HG03280 (cell line): ENCODE measurements at regions not wholly inside any gene's neighbourhood (a gene's known extent, or its start where the extent isn't known, plus 50 kb on each side); places are given as distances from the start of the nearest gene placed in this dataset.

Experiments used
- ATAC-seq: cut with Tn5 transposase; IDR thresholded peaks from one replicate; pipeline ENCODE4 v1.9.1; 2021; ENCODE audit warnings: mild to moderate bottlenecking, moderate library complexity; ENCODE audit not compliant: unreplicated experiment

- ATAC-seq, result no peak
Observed at GRCh38 chr12:84605983-84606382, 306.6 kb downstream of the SLC6A15 start.

GRCh38 chr12:84604551-84604950, 308.0 kb downstream of the SLC6A15 start:
- ATAC-seq, result no peak

GRCh38 chr12:84603484-84604248, 308.9 kb downstream of the SLC6A15 start:
- no peak for ATAC-seq

DNA sequence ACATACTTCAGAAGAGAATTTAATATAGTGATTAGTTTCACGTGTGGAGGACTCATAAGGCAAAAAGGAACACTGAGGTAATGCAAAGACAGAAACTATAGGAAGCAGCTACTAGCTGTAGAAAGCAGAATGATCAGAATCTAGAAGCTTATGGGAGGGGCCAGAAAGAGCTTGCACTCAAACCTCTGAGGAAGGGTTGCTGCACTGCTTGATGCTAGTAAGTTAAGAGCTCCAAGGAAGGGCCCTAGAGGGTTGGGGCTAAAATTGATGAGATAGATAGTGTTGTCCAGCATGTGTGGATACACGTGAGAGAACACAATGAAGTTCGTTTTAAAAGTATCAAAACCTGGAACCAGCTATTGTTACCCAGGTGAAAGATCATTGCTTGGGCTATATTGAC, 311.1 kb downstream of the SLC6A15 start:
- no peak for ATAC-seq

DNA sequence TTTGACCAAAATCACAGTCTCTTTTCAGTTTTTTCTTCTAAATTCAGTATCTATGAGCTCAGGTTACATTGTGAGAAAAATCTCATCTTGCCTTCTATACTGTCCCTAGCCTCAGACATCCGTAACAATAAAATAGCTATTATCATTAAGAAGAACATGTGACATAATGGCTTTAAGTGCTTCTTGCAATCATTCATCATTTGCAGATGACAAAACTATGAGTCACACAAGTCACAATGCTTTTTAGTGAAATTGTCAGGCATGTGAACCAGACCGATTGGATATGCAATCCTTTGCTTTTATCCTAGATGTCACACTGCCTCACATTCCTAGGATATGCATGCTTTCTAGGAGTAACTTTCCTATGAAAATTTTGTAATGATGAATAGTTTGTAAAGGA, 313.1 kb downstream of the SLC6A15 start:
- ATAC-seq, result no peak

DNA sequence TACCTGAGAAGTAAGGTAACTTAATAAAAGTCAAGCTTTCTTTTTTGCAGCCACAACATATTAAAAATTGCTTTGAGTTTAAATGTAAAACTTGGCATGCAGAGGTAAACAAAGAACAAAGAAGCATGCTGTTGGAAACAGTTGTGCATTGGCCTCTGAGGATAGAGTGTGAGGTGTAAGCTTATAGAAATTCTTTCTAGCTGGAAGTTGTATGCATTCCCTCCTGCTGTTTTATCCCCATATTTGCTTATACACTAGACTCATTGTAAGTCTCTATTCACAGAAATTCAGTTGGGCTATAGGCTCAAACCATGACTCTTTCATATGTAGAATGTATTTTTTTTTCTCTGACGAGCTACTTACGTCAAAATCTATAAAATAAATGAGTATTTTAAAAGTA, 316.3 kb downstream of the SLC6A15 start:
- no peak for ATAC-seq

DNA sequence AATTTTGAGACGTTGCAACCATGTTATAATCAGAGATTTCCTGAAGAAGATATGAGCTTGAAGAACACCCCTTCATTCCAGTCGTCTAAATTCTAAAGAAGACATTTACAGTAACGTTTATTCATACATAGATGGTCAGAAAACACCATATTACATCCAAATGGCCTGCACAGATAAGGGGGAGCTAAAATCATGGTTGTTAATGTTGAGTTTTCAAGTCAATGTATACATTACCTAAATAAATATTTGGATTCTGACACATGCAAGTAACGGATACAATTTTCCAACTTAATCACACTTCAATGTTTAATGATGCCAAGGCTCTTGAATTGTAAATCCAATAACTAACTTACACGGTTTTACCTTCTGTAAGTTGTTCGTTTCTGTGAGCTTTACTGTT, 318.4 kb downstream of the SLC6A15 start:
- ATAC-seq, result no peak

DNA sequence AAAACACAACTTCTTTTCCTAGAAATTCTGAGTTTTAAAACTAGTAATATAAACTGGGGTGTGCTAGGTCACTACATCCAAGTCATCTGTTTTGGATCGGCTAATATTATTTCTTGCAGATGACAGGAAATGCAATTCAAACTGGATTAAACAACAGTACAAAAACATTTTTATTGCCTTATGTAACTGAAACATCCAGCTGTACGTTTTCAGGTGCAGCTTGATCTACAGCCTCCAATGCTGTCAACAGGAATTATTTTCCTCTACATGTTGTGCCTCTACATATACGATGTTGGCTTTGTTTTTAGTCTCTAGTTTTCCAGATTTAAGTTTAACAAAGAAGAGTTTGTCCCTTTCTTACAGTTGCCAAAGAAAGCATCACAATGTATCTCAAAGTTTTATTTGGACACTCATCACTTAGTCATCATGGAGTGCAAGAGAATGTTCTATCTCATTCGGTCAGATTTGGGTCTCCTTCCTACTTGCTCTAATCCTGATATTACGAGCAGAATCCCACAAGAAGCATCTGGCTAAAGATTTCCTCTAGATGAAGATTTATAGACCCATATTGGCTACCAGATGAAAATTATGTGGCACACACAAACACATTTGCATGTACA, 326.7 kb downstream of the SLC6A15 start:
- no peak for ATAC-seq

GRCh38 chr12:84572196-84572595, 340.4 kb downstream of the SLC6A15 start:
- ATAC-seq, result no peak

GRCh38 chr12:84562331-84562730, 350.3 kb downstream of the SLC6A15 start:
- no peak for ATAC-seq

GRCh38 chr12:84561351-84561750, 351.2 kb downstream of the SLC6A15 start:
- ATAC-seq, result no peak

GRCh38 chr12:84554199-84554723, 358.3 kb downstream of the SLC6A15 start:
- ATAC-seq, result no peak

- no peak for ATAC-seq
Observed at GRCh38 chr12:84553331-84554117, 359.1 kb downstream of the SLC6A15 start.

GRCh38 chr12:84551373-84551772, 361.2 kb downstream of the SLC6A15 start:
- no peak for ATAC-seq

GRCh38 chr12:84550518-84550917, 362.1 kb downstream of the SLC6A15 start:
- ATAC-seq, result no peak

GRCh38 chr12:84542289-84542688, 370.3 kb downstream of the SLC6A15 start:
- no peak for ATAC-seq

GRCh38 chr12:84537666-84538065, 374.9 kb downstream of the SLC6A15 start:
- ATAC-seq, result no peak

DNA sequence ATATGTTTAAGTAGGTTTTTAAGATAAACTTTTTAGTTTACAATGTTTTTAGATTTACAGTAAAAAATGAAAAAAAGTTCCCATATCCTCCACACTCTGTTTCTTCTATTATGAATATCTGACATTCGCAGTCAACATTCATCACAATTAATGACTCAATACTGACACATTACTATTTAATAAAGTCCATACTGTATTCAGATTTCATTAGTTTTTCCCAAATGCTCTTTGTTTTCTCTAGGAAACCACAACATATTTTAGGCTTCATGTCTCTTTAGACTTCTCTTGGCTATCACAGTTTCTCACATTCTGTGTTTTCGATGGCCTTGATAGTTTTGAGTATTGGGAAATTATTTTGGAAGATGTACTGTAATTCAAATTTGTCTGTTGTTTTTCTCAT, 399.8 kb downstream of the SLC6A15 start:
- no peak for ATAC-seq

DNA sequence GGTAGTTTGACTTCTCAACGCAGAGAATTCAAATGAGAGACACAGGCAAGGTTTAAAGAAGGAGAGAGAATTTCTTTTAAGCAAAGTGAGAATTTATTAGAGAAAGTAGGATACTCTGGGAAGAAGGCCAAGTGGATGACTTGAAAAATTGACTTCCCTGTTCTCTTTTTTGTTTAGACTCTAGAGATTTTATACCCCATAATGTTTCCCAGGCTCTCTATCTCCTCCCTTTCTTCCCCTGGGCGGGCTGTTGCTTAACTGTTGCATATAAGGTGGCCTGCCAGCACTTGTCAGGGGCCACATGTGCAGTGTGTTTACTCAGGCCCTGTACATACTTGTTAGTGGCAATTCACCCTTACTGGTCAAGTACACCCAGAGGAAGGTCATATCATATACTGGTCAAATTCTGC, 403.7 kb downstream of the SLC6A15 start:
- no peak for ATAC-seq

- ATAC-seq, result peak; percentile 94
Observed at GRCh38 chr12:84507956-84508850, 404.4 kb downstream of the SLC6A15 start.

GRCh38 chr12:84506282-84506681, 406.3 kb downstream of the SLC6A15 start:
- no peak for ATAC-seq
